H1 (cell line): ENCODE measurements at regions not wholly inside any gene's neighbourhood (a gene's known extent, or its start where the extent isn't known, plus 50 kb on each side); places are given as distances from the start of the nearest gene placed in this dataset.

Experiments
- BRCA1 ChIP-seq: IDR thresholded peaks from 2 replicates; pipeline ENCODE4 v1.6.1; 2012; ENCODE audit warnings: low read depth, low read length, improper control_type of control experiment
- CHD7 ChIP-seq: fragments of 300-600 bp; sonication (generic); IDR thresholded peaks from 2 replicates; pipeline ENCODE4 v1.7.1; 2012; ENCODE audit warnings: low read length, moderate library complexity, mild to moderate bottlenecking, inconsistent platforms; ENCODE audit not compliant: insufficient replicate concordance
- PHF8 ChIP-seq: fragments of 200-600 bp; sonication (generic); conservative IDR thresholded peaks from 2 replicates; pipeline ENCODE4 v1.7.1; 2012; ENCODE audit warnings: low read depth, mild to moderate bottlenecking, inconsistent platforms, low read length, moderate library complexity
- RAD21 ChIP-seq, 2 experiments: IDR thresholded peaks in 1 of 2; conservative IDR thresholded peaks in 1 of 2; 2 replicates each; pipeline ENCODE4 v1.6.1; 2011; ENCODE audit warnings: low read depth in 2 of 2, low read length in 2 of 2, improper control_type of control experiment in 1 of 2, inconsistent platforms in 1 of 2, mild to moderate bottlenecking in 1 of 2, moderate library complexity in 1 of 2
- RNF2 ChIP-seq: fragments of 200-900, 300-1000 bp; sonication (generic); IDR thresholded peaks from 2 replicates; pipeline ENCODE4 v1.7.1; 2016; ENCODE audit warnings: borderline replicate concordance, low read depth, mild to moderate bottlenecking, antibody characterized with exemption, low read length; ENCODE audit not compliant: poor library complexity, severe bottlenecking; ENCODE audit errors: missing control alignments
- TAF7 ChIP-seq: optimal IDR thresholded peaks from 2 replicates; pipeline ENCODE3; 2011; ENCODE audit warnings: low read depth, mild to moderate bottlenecking, inconsistent platforms, low read length, moderate library complexity, borderline replicate concordance
- YY1 ChIP-seq: IDR thresholded peaks from 2 replicates; pipeline ENCODE4 v1.6.1; 2011; ENCODE audit warnings: low read depth, mild to moderate bottlenecking, low read length

GRCh38 chr10:78511324-78512204 is 477.9 kb downstream of the RPS24 start (continued):
- no peak for TF ChIP-seq CHD7
- TF ChIP-seq PHF8: no peak
- no peak for TF ChIP-seq RAD21 (IDR thresholded peaks at IDR 0.05 in 1 of 2, conservative IDR thresholded peaks at IDR 0.05 in 1 of 2; ENCODE audit: low read depth in 2 of 2, low read length in 2 of 2)
- no peak for TF ChIP-seq BRCA1
- TF ChIP-seq RNF2: no peak
- TF ChIP-seq YY1: no peak
- TF ChIP-seq TAF7: no peak
